Neural progenitor cell (in vitro differentiated cells): ENCODE measurements at regions not wholly inside any gene's neighbourhood (a gene's known extent, or its start where the extent isn't known, plus 50 kb on each side); places are given as distances from the start of the nearest gene placed in this dataset.

ENCODE experiments used
- DNase-seq: peaks from one replicate; pipeline ENCODE4 v3.0.0-alpha.2; 2016; ENCODE audit warnings: low spot score
- H2AFZ ChIP-seq: fragments of 200-600 bp; sonication (generic); replicated peaks from 2 replicates; pipeline ENCODE4 v1.6.1; 2016; ENCODE audit warnings: antibody characterized with exemption
- H3F3A ChIP-seq: fragments of 200-600 bp; sonication (generic); 2 replicates; pipeline ENCODE4 v1.6.1; 2016; ENCODE audit warnings: antibody characterized with exemption, low read depth
- H3K27ac ChIP-seq: fragments of 200-600 bp; sonication (generic); 2 replicates; pipeline ENCODE4 v1.5.1; 2016; ENCODE audit warnings: mild to moderate bottlenecking
- H3K27me3 ChIP-seq: fragments of 200-600 bp; sonication (generic); 2 replicates; pipeline ENCODE4 v1.6.1; 2016; ENCODE audit warnings: mild to moderate bottlenecking, moderate library complexity
- H3K36me3 ChIP-seq: fragments of 200-600 bp; sonication (generic); 2 replicates; pipeline ENCODE4 v1.5.1; 2016
- H3K4me1 ChIP-seq: fragments of 200-600 bp; sonication (generic); 2 replicates; pipeline ENCODE4 v1.6.1; 2016; ENCODE audit warnings: mixed run types
- H3K4me2 ChIP-seq: fragments of 200-600 bp; sonication (generic); 2 replicates; pipeline ENCODE4 v1.6.1; 2016
- H3K4me3 ChIP-seq: fragments of 200-600 bp; sonication (generic); 2 replicates; pipeline ENCODE4 v1.5.1; 2016
- H3K79me2 ChIP-seq: fragments of 200-600 bp; sonication (generic); 2 replicates; pipeline ENCODE4 v1.6.1; 2016; ENCODE audit warnings: low read depth
- H3K9ac ChIP-seq: fragments of 200-600 bp; sonication (generic); 2 replicates; pipeline ENCODE4 v1.6.1; 2016
- H3K9me3 ChIP-seq: fragments of 200-600 bp; sonication (generic); 2 replicates; pipeline ENCODE4 v1.5.1; 2016; ENCODE audit warnings: low read depth
- H4K20me1 ChIP-seq: fragments of 200-600 bp; sonication (generic); 2 replicates; pipeline ENCODE4 v1.6.1; 2016; ENCODE audit warnings: low read depth
- H3K27ac Mint-ChIP-seq: 3 replicates; pipeline ENCODE4 v1.8.0; 2021; ENCODE audit warnings: mixed read lengths
- H3K27me3 Mint-ChIP-seq: 2 replicates; pipeline ENCODE4 v1.8.0; 2022; ENCODE audit warnings: low read depth, mild to moderate bottlenecking, inconsistent platforms, moderate library complexity, mixed read lengths; ENCODE audit not compliant: insufficient read depth
- H3K36me3 Mint-ChIP-seq: 3 replicates; pipeline ENCODE4 v1.8.0; 2021; ENCODE audit warnings: mixed read lengths
- H3K4me1 Mint-ChIP-seq: 3 replicates; pipeline ENCODE4 v1.8.0; 2021; ENCODE audit warnings: mixed read lengths
- H3K4me3 Mint-ChIP-seq: 3 replicates; pipeline ENCODE4 v1.8.0; 2021; ENCODE audit warnings: mild to moderate bottlenecking, moderate library complexity, mixed read lengths
- H3K9me3 Mint-ChIP-seq: 3 replicates; pipeline ENCODE4 v1.8.0; 2020; ENCODE audit warnings: mixed read lengths
- CTCF ChIP-seq: fragments of 200-600 bp; sonication (generic); IDR thresholded peaks from 2 replicates; pipeline ENCODE4 v1.5.1; 2017; ENCODE audit warnings: antibody characterized with exemption, mild to moderate bottlenecking
- EZH2 ChIP-seq: fragments of 200-600 bp; sonication (generic); IDR thresholded peaks from 2 replicates; pipeline ENCODE4 v1.6.1; 2017; ENCODE audit warnings: antibody characterized with exemption, mild to moderate bottlenecking, moderate library complexity
- EZH2phosphoT487 ChIP-seq: fragments of 200-600 bp; sonication (generic); IDR thresholded peaks from 2 replicates; pipeline ENCODE4 v1.6.1; 2017; ENCODE audit warnings: antibody characterized with exemption

- H3K79me2 ChIP-seq: no peaks in the 10 kb centered on the region
- no peak overlapping the region for H3K27ac Mint-ChIP-seq
- no peaks in the 10 kb centered on the region for H3F3A ChIP-seq
- no peaks in the 10 kb centered on the region for H3K9me3 ChIP-seq
- no peaks in the 10 kb centered on the region for H3K9me3 Mint-ChIP-seq
- no peaks in the 10 kb centered on the region for H3K36me3 ChIP-seq
- H3K4me1 ChIP-seq: no peaks in the 10 kb centered on the region
- H3K4me3 Mint-ChIP-seq: no peak overlapping the region
- H3K9ac ChIP-seq: no peak overlapping the region
- H3K27ac ChIP-seq: no peak overlapping the region
- no peak overlapping the region for H3K4me3 ChIP-seq
- TF ChIP-seq EZH2 (no peak), CTCF (no peak), EZH2phosphoT487 (no peak)
- H3K4me1 Mint-ChIP-seq: no peaks in the 10 kb centered on the region
- DNase-seq: no peak
- no peaks in the 10 kb centered on the region for H4K20me1 ChIP-seq
- no peaks in the 10 kb centered on the region for H3K27me3 ChIP-seq
- no peak overlapping the region for H3K4me2 ChIP-seq
- H3K27me3 Mint-ChIP-seq: no peaks in the 10 kb centered on the region
- H2AFZ ChIP-seq: no peak overlapping the region
- H3K36me3 Mint-ChIP-seq: no peaks in the 10 kb centered on the region
These were observed 77.0 kb upstream of the FXR1 start for GRCh38 chr3:180835501-180835900.

GRCh38 chr3:180836766-180837165 is 75.7 kb upstream of the FXR1 start:
- Mint-ChIP-seq H3K27ac (no peak overlapping the region), H3K27me3 (no peaks in the 10 kb centered on the region), H3K36me3 (no peaks in the 10 kb centered on the region), H3K4me1 (no peaks in the 10 kb centered on the region), H3K9me3 (no peaks in the 10 kb centered on the region), H3K4me3 (no peak overlapping the region)
- no peaks in the 10 kb centered on the region for H3K36me3 ChIP-seq
- no peak overlapping the region for H3K4me3 ChIP-seq
- no peaks in the 10 kb centered on the region for H3K79me2 ChIP-seq
- no peak overlapping the region for H2AFZ ChIP-seq
- TF ChIP-seq EZH2phosphoT487: no peak
- TF ChIP-seq EZH2: no peak
- TF ChIP-seq CTCF: no peak
- H3K9ac ChIP-seq: no peak overlapping the region
- H3K4me1 ChIP-seq: no peaks in the 10 kb centered on the region
- H3K27me3 ChIP-seq: no peaks in the 10 kb centered on the region
- H3K27ac ChIP-seq: no peak overlapping the region
- no peak for DNase-seq
- H3F3A ChIP-seq: no peaks in the 10 kb centered on the region
- H3K9me3 ChIP-seq: no peaks in the 10 kb centered on the region
- no peaks in the 10 kb centered on the region for H4K20me1 ChIP-seq
- no peak overlapping the region for H3K4me2 ChIP-seq

GRCh38 chr3:180854887-180855286 is 57.6 kb upstream of the FXR1 start:
- Histone ChIP-seq H2AFZ (no peak overlapping the region), H3K79me2 (no peaks in the 10 kb centered on the region), H3K9ac (no peak overlapping the region), H3K9me3 (no peaks in the 10 kb centered on the region), H3K36me3 (no peaks in the 10 kb centered on the region), H4K20me1 (no peaks in the 10 kb centered on the region), H3K27me3 (no peaks in the 10 kb centered on the region), H3K4me3 (no peak overlapping the region), H3F3A (no peaks in the 10 kb centered on the region), H3K4me1 (no peaks in the 10 kb centered on the region), H3K4me2 (no peak overlapping the region), H3K27ac (no peak overlapping the region)
- TF ChIP-seq EZH2phosphoT487: no peak
- no peak for TF ChIP-seq EZH2
- TF ChIP-seq CTCF: no peak
- H3K36me3 Mint-ChIP-seq: no peaks in the 10 kb centered on the region
- H3K4me3 Mint-ChIP-seq: no peak overlapping the region
- peaks cover 9% of the 10 kb centered on the region for H3K9me3 Mint-ChIP-seq
- DNase-seq: no peak
- no peaks in the 10 kb centered on the region for H3K27me3 Mint-ChIP-seq
- H3K4me1 Mint-ChIP-seq: no peaks in the 10 kb centered on the region
- H3K27ac Mint-ChIP-seq: no peak overlapping the region

GRCh38 chr3:180855364-180855763 is 57.1 kb upstream of the FXR1 start:
- Mint-ChIP-seq H3K27ac (no peak overlapping the region), H3K9me3 (peaks cover 9% of the 10 kb centered on the region), H3K4me1 (no peaks in the 10 kb centered on the region), H3K27me3 (no peaks in the 10 kb centered on the region), H3K36me3 (no peaks in the 10 kb centered on the region), H3K4me3 (no peak overlapping the region)
- H2AFZ ChIP-seq: no peak overlapping the region
- no peaks in the 10 kb centered on the region for H3K4me1 ChIP-seq
- no peak overlapping the region for H3K27ac ChIP-seq
- no peaks in the 10 kb centered on the region for H4K20me1 ChIP-seq
- no peak overlapping the region for H3K9ac ChIP-seq
- no peak overlapping the region for H3K4me2 ChIP-seq
- H3K27me3 ChIP-seq: no peaks in the 10 kb centered on the region
- TF ChIP-seq CTCF (peak; percentile 46), EZH2 (no peak)
- H3K4me3 ChIP-seq: no peak overlapping the region
- no peaks in the 10 kb centered on the region for H3K79me2 ChIP-seq
- DNase-seq: peak; percentile 69
- no peaks in the 10 kb centered on the region for H3K9me3 ChIP-seq
- no peaks in the 10 kb centered on the region for H3F3A ChIP-seq
- no peaks in the 10 kb centered on the region for H3K36me3 ChIP-seq
